ENCODE measurements at regions not wholly inside any gene's neighbourhood (a gene's known extent, or its start where the extent isn't known, plus 50 kb on each side); places are given as distances from the start of the nearest gene placed in this dataset.
A peak's percentile ranks its signal among the peaks of the same experiment; 100 is the strongest.

GRCh38 chr20:39446397-39446796 is 484.3 kb downstream of the DHX35 start:
- DNase-seq (ENCODE audit: extremely low read depth in 1 of 11, low read depth in 9 of 11, low spot score in 4 of 11), result no peak

GRCh38 chr20:39445095-39445494 is 483.0 kb downstream of the DHX35 start:
- DNase-seq (ENCODE audit: extremely low read depth in 1 of 11, low read depth in 9 of 11, low spot score in 4 of 11), result no peak

- DNase-seq (ENCODE audit: extremely low read depth in 1 of 11, low read depth in 9 of 11, low spot score in 4 of 11), result no peak
These were observed 471.3 kb downstream of the DHX35 start for GRCh38 chr20:39433466-39433865.

GRCh38 chr20:39431091-39431880 is 469.1 kb downstream of the DHX35 start:
- no peak for DNase-seq (ENCODE audit: extremely low read depth in 1 of 11, low read depth in 9 of 11, low spot score in 4 of 11)

GRCh38 chr20:39429726-39430125 is 467.6 kb downstream of the DHX35 start:
- peak in 4 of 11 donors; percentile 7 to 17 (median 12) for DNase-seq (ENCODE audit: extremely low read depth in 1 of 11, low read depth in 9 of 11, low spot score in 4 of 11)

- DNase-seq (ENCODE audit: extremely low read depth in 1 of 11, low read depth in 9 of 11, low spot score in 4 of 11), result no peak
These were observed 463.0 kb downstream of the DHX35 start for GRCh38 chr20:39424962-39425678.

- no peak for DNase-seq (ENCODE audit: extremely low read depth in 1 of 11, low read depth in 9 of 11, low spot score in 4 of 11)
These were observed 459.5 kb downstream of the DHX35 start for GRCh38 chr20:39421571-39422105.

GRCh38 chr20:39412091-39412490 is 449.9 kb downstream of the DHX35 start:
- DNase-seq (ENCODE audit: extremely low read depth in 1 of 11, low read depth in 9 of 11, low spot score in 4 of 11), result no peak

GRCh38 chr20:39399463-39399862 is 437.3 kb downstream of the DHX35 start:
- DNase-seq (ENCODE audit: extremely low read depth in 1 of 11, low read depth in 9 of 11, low spot score in 4 of 11), result no peak

GRCh38 chr20:39398656-39399055 is 436.5 kb downstream of the DHX35 start:
- DNase-seq (ENCODE audit: extremely low read depth in 1 of 11, low read depth in 9 of 11, low spot score in 4 of 11), result no peak

- no peak for DNase-seq (ENCODE audit: extremely low read depth in 1 of 11, low read depth in 9 of 11, low spot score in 4 of 11)
These were observed 435.5 kb downstream of the DHX35 start for GRCh38 chr20:39397646-39398045.

- DNase-seq (ENCODE audit: extremely low read depth in 1 of 11, low read depth in 9 of 11, low spot score in 4 of 11), result peak in 1 of 11 donors; percentile 1
These were observed 433.5 kb downstream of the DHX35 start for GRCh38 chr20:39395478-39396291.

- DNase-seq (ENCODE audit: extremely low read depth in 1 of 11, low read depth in 9 of 11, low spot score in 4 of 11), result no peak
These were observed 432.3 kb downstream of the DHX35 start for GRCh38 chr20:39394461-39394860.

- no peak for DNase-seq (ENCODE audit: extremely low read depth in 1 of 11, low read depth in 9 of 11, low spot score in 4 of 11)
These were observed 428.0 kb downstream of the DHX35 start for GRCh38 chr20:39390186-39390585.

- no peak for DNase-seq (ENCODE audit: extremely low read depth in 1 of 11, low read depth in 9 of 11, low spot score in 4 of 11)
These were observed 419.5 kb downstream of the DHX35 start for GRCh38 chr20:39381595-39381994.

GRCh38 chr20:39378776-39379175 is 416.6 kb downstream of the DHX35 start:
- no peak for DNase-seq (ENCODE audit: extremely low read depth in 1 of 11, low read depth in 9 of 11, low spot score in 4 of 11)

- no peak for DNase-seq (ENCODE audit: extremely low read depth in 1 of 11, low read depth in 9 of 11, low spot score in 4 of 11)
These were observed 414.6 kb downstream of the DHX35 start for GRCh38 chr20:39376788-39377187.

GRCh38 chr20:39364320-39364719 is 402.2 kb downstream of the DHX35 start:
- no peak for DNase-seq (ENCODE audit: extremely low read depth in 1 of 11, low read depth in 9 of 11, low spot score in 4 of 11)

- no peak for DNase-seq (ENCODE audit: extremely low read depth in 1 of 11, low read depth in 9 of 11, low spot score in 4 of 11)
These were observed 398.0 kb downstream of the DHX35 start for GRCh38 chr20:39359981-39360620.

Data from renal cortex interstitium (tissue), 11 donors.